GM19397 (cell line): ENCODE measurements at regions not wholly inside any gene's neighbourhood (a gene's known extent, or its start where the extent isn't known, plus 50 kb on each side); places are given as distances from the start of the nearest gene placed in this dataset.
"Not testable (repeated sequence)": the region's sequence is repeated elsewhere in the genome, so short reads cannot be mapped to it uniquely, and the experiment has no call there.

Source experiments
- ATAC-seq: cut with Tn5 transposase; IDR thresholded peaks from one replicate; pipeline ENCODE4 v1.9.1; 2021; ENCODE audit warnings: mild to moderate bottlenecking, moderate library complexity; ENCODE audit not compliant: unreplicated experiment

GRCh38 chrX:42020225-42020624 is 96.9 kb upstream of the CASK start:
- ATAC-seq: no peak

- ATAC-seq: no peak
Measured at GRCh38 chrX:42017971-42018370, 94.6 kb upstream of the CASK start.

GRCh38 chrX:42000836-42001235 is 77.5 kb upstream of the CASK start:
- ATAC-seq: no peak

- no peak for ATAC-seq
Measured at GRCh38 chrX:41984628-41985027, 61.3 kb upstream of the CASK start.

GRCh38 chrX:41982953-41983352 is 59.6 kb upstream of the CASK start:
- ATAC-seq: no peak

GRCh38 chrX:41981481-41982013 is 58.2 kb upstream of the CASK start:
- no peak for ATAC-seq

GRCh38 chrX:41974677-41975076 is 51.3 kb upstream of the CASK start:
- ATAC-seq: not testable (repeated sequence)

- no peak for ATAC-seq
Measured at GRCh38 chrX:41973208-41973607, 49.9 kb upstream of the CASK start.
